Neural cell (in vitro differentiated cells): ENCODE measurements at regions not wholly inside any gene's neighbourhood (a gene's known extent, or its start where the extent isn't known, plus 50 kb on each side); places are given as distances from the start of the nearest gene placed in this dataset.
A peak's percentile ranks its signal among the peaks of the same experiment; 100 is the strongest.

Experiments
- CTCF ChIP-seq: fragments of 450-650 bp; IDR thresholded peaks from 2 replicates; pipeline ENCODE4 v1.5.1; 2014; ENCODE audit warnings: antibody characterized with exemption, mild to moderate bottlenecking, moderate library complexity; ENCODE audit not compliant: poor library complexity, severe bottlenecking
- EP300 ChIP-seq: fragments of 450-650 bp; conservative IDR thresholded peaks from 2 replicates; pipeline ENCODE4 v1.6.1; 2014; ENCODE audit warnings: antibody characterized with exemption, mild to moderate bottlenecking, moderate library complexity; ENCODE audit not compliant: poor library complexity, severe bottlenecking
- EZH2 ChIP-seq: fragments of 200-600, 300-800 bp; shearing (Covaris generic), sonication (generic); IDR thresholded peaks from 2 replicates; pipeline ENCODE4 v1.6.1; 2014; ENCODE audit warnings: antibody characterized with exemption, low read length, borderline replicate concordance, mild to moderate bottlenecking; ENCODE audit not compliant: insufficient read depth, poor library complexity, severe bottlenecking
- POLR2AphosphoS5 ChIP-seq: IDR thresholded peaks from 2 replicates; pipeline ENCODE4 v1.6.1; 2012
- RAD21 ChIP-seq: fragments of 450-650 bp; conservative IDR thresholded peaks from 2 replicates; pipeline ENCODE4 v1.6.1; 2014; ENCODE audit warnings: antibody characterized with exemption, mild to moderate bottlenecking, moderate library complexity
- SMC3 ChIP-seq: fragments of 450-650 bp; conservative IDR thresholded peaks from 2 replicates; pipeline ENCODE4 v1.6.1; 2014; ENCODE audit warnings: antibody characterized with exemption, mild to moderate bottlenecking, moderate library complexity; ENCODE audit not compliant: poor library complexity
- TAF1 ChIP-seq: IDR thresholded peaks from 2 replicates; pipeline ENCODE4 v1.6.1; 2012; ENCODE audit warnings: low read depth

- no peak for TF ChIP-seq CTCF
- TF ChIP-seq EZH2 = no peak
- TF ChIP-seq EP300 = peak; percentile 44
- no peak for TF ChIP-seq TAF1
- TF ChIP-seq SMC3 = no peak
- TF ChIP-seq POLR2AphosphoS5 = no peak
- TF ChIP-seq RAD21 = no peak
Measured at GRCh38 chr13:63308549-63309165, 1893.0 kb upstream of the PCDH20 start.
